ENCODE measurements at regions not wholly inside any gene's neighbourhood (a gene's known extent, or its start where the extent isn't known, plus 50 kb on each side); places are given as distances from the start of the nearest gene placed in this dataset.

- no peak overlapping the region for H3K4me3 ChIP-seq (ENCODE audit: insufficient read depth, low read depth, low read length)
- H3K27me3 ChIP-seq (ENCODE audit: control insufficient read depth, insufficient read depth, low read length, poor library complexity, severe bottlenecking): no peaks in the 10 kb centered on the region
- no peaks in the 10 kb centered on the region for H3K4me1 ChIP-seq (ENCODE audit: control insufficient read depth, insufficient read depth, low read length)
- 93 to 98% methylated on average over 4 of the region's 4 CpGs for WGBS, 2 experiments
- H3K27ac ChIP-seq (ENCODE audit: insufficient read depth, low read depth, low read length, poor library complexity, severe bottlenecking): no peak overlapping the region
- no peaks in the 10 kb centered on the region for H3K9me3 ChIP-seq (ENCODE audit: control insufficient read depth, low read length)
- no peaks in the 10 kb centered on the region for H3K36me3 ChIP-seq (ENCODE audit: control insufficient read depth, insufficient read depth, low read length)
Measured at GRCh38 chr4:144580430-144580829, 65.5 kb upstream of the HHIP start.

- Histone ChIP-seq H3K27ac (ENCODE audit: insufficient read depth, low read depth, low read length, poor library complexity, severe bottlenecking) (no peak overlapping the region), H3K36me3 (ENCODE audit: control insufficient read depth, insufficient read depth, low read length) (no peaks in the 10 kb centered on the region)
Measured at GRCh38 chr4:144582105-144582850, 63.7 kb upstream of the HHIP start.

GRCh38 chr4:144582975-144583374, 63.0 kb upstream of the HHIP start:
- no peaks in the 10 kb centered on the region for H3K4me1 ChIP-seq (ENCODE audit: control insufficient read depth, insufficient read depth, low read length)
- no peaks in the 10 kb centered on the region for H3K27me3 ChIP-seq (ENCODE audit: control insufficient read depth, insufficient read depth, low read length, poor library complexity, severe bottlenecking)
- WGBS, 2 experiments: 84 to 91% methylated on average over 3 of the region's 3 CpGs
- H3K36me3 ChIP-seq (ENCODE audit: control insufficient read depth, insufficient read depth, low read length): no peaks in the 10 kb centered on the region
- no peak overlapping the region for H3K4me3 ChIP-seq (ENCODE audit: insufficient read depth, low read depth, low read length)
- no peaks in the 10 kb centered on the region for H3K9me3 ChIP-seq (ENCODE audit: control insufficient read depth, low read length)
- no peak overlapping the region for H3K27ac ChIP-seq (ENCODE audit: insufficient read depth, low read depth, low read length, poor library complexity, severe bottlenecking)

More at GRCh38 chr4:144582105-144582850, 63.7 kb upstream of the HHIP start:
- 89 to 96% methylated on average over 7 of the region's 7 CpGs for WGBS, 2 experiments
- Histone ChIP-seq H3K4me1 (ENCODE audit: control insufficient read depth, insufficient read depth, low read length) (no peaks in the 10 kb centered on the region), H3K27me3 (ENCODE audit: control insufficient read depth, insufficient read depth, low read length, poor library complexity, severe bottlenecking) (no peaks in the 10 kb centered on the region), H3K4me3 (ENCODE audit: insufficient read depth, low read depth, low read length) (no peak overlapping the region), H3K9me3 (ENCODE audit: control insufficient read depth, low read length) (no peaks in the 10 kb centered on the region)

GRCh38 chr4:144583658-144584057, 62.3 kb upstream of the HHIP start:
- Histone ChIP-seq H3K4me3 (ENCODE audit: insufficient read depth, low read depth, low read length) (no peak overlapping the region), H3K27ac (ENCODE audit: insufficient read depth, low read depth, low read length, poor library complexity, severe bottlenecking) (no peak overlapping the region), H3K9me3 (ENCODE audit: control insufficient read depth, low read length) (no peaks in the 10 kb centered on the region), H3K36me3 (ENCODE audit: control insufficient read depth, insufficient read depth, low read length) (no peaks in the 10 kb centered on the region), H3K4me1 (ENCODE audit: control insufficient read depth, insufficient read depth, low read length) (no peaks in the 10 kb centered on the region), H3K27me3 (ENCODE audit: control insufficient read depth, insufficient read depth, low read length, poor library complexity, severe bottlenecking) (no peaks in the 10 kb centered on the region)

GRCh38 chr4:144584428-144584827, 61.5 kb upstream of the HHIP start:
- no peaks in the 10 kb centered on the region for H3K36me3 ChIP-seq (ENCODE audit: control insufficient read depth, insufficient read depth, low read length)
- no peaks in the 10 kb centered on the region for H3K27me3 ChIP-seq (ENCODE audit: control insufficient read depth, insufficient read depth, low read length, poor library complexity, severe bottlenecking)
- H3K4me1 ChIP-seq (ENCODE audit: control insufficient read depth, insufficient read depth, low read length): no peaks in the 10 kb centered on the region
- 70 to 93% methylated on average over 2 to 3 of the region's 3 CpGs for WGBS, 2 experiments
- no peak overlapping the region for H3K4me3 ChIP-seq (ENCODE audit: insufficient read depth, low read depth, low read length)
- no peak overlapping the region for H3K27ac ChIP-seq (ENCODE audit: insufficient read depth, low read depth, low read length, poor library complexity, severe bottlenecking)
- no peaks in the 10 kb centered on the region for H3K9me3 ChIP-seq (ENCODE audit: control insufficient read depth, low read length)

GRCh38 chr4:144589512-144589911, 56.4 kb upstream of the HHIP start:
- no peaks in the 10 kb centered on the region for H3K4me1 ChIP-seq (ENCODE audit: control insufficient read depth, insufficient read depth, low read length)
- 88 to 92% methylated on average over 2 of the region's 2 CpGs for WGBS, 2 experiments
- no peaks in the 10 kb centered on the region for H3K9me3 ChIP-seq (ENCODE audit: control insufficient read depth, low read length)
- H3K36me3 ChIP-seq (ENCODE audit: control insufficient read depth, insufficient read depth, low read length): no peaks in the 10 kb centered on the region
- no peak overlapping the region for H3K27ac ChIP-seq (ENCODE audit: insufficient read depth, low read depth, low read length, poor library complexity, severe bottlenecking)
- no peaks in the 10 kb centered on the region for H3K27me3 ChIP-seq (ENCODE audit: control insufficient read depth, insufficient read depth, low read length, poor library complexity, severe bottlenecking)
- no peak overlapping the region for H3K4me3 ChIP-seq (ENCODE audit: insufficient read depth, low read depth, low read length)

GRCh38 chr4:144590020-144590419, 55.9 kb upstream of the HHIP start:
- Histone ChIP-seq H3K27ac (ENCODE audit: insufficient read depth, low read depth, low read length, poor library complexity, severe bottlenecking) (no peak overlapping the region), H3K9me3 (ENCODE audit: control insufficient read depth, low read length) (no peaks in the 10 kb centered on the region), H3K36me3 (ENCODE audit: control insufficient read depth, insufficient read depth, low read length) (no peaks in the 10 kb centered on the region), H3K4me1 (ENCODE audit: control insufficient read depth, insufficient read depth, low read length) (no peaks in the 10 kb centered on the region), H3K27me3 (ENCODE audit: control insufficient read depth, insufficient read depth, low read length, poor library complexity, severe bottlenecking) (no peaks in the 10 kb centered on the region), H3K4me3 (ENCODE audit: insufficient read depth, low read depth, low read length) (no peak overlapping the region)
- 92 to 95% methylated on average over 1 of the region's 1 CpG for WGBS, 2 experiments

- Histone ChIP-seq H3K9me3 (ENCODE audit: control insufficient read depth, low read length) (no peaks in the 10 kb centered on the region), H3K4me3 (ENCODE audit: insufficient read depth, low read depth, low read length) (no peak overlapping the region), H3K36me3 (ENCODE audit: control insufficient read depth, insufficient read depth, low read length) (no peaks in the 10 kb centered on the region), H3K27me3 (ENCODE audit: control insufficient read depth, insufficient read depth, low read length, poor library complexity, severe bottlenecking) (no peaks in the 10 kb centered on the region), H3K4me1 (ENCODE audit: control insufficient read depth, insufficient read depth, low read length) (no peaks in the 10 kb centered on the region), H3K27ac (ENCODE audit: insufficient read depth, low read depth, low read length, poor library complexity, severe bottlenecking) (no peak overlapping the region)
- 87 to 90% methylated on average over 2 of the region's 2 CpGs for whole genome bisulfite sequencing, 2 experiments
Measured at GRCh38 chr4:144591401-144591800, 54.6 kb upstream of the HHIP start.

GRCh38 chr4:144592264-144592663, 53.7 kb upstream of the HHIP start:
- WGBS, 2 experiments: 94 to 97% methylated on average over 2 of the region's 2 CpGs
- Histone ChIP-seq H3K9me3 (ENCODE audit: control insufficient read depth, low read length) (no peaks in the 10 kb centered on the region), H3K4me3 (ENCODE audit: insufficient read depth, low read depth, low read length) (no peak overlapping the region)

GRCh38 chr4:144594471-144594986, 51.4 kb upstream of the HHIP start:
- Histone ChIP-seq H3K36me3 (ENCODE audit: control insufficient read depth, insufficient read depth, low read length) (no peaks in the 10 kb centered on the region), H3K4me3 (ENCODE audit: insufficient read depth, low read depth, low read length) (no peak overlapping the region), H3K27me3 (ENCODE audit: control insufficient read depth, insufficient read depth, low read length, poor library complexity, severe bottlenecking) (no peaks in the 10 kb centered on the region), H3K27ac (ENCODE audit: insufficient read depth, low read depth, low read length, poor library complexity, severe bottlenecking) (no peak overlapping the region), H3K4me1 (ENCODE audit: control insufficient read depth, insufficient read depth, low read length) (no peaks in the 10 kb centered on the region), H3K9me3 (ENCODE audit: control insufficient read depth, low read length) (no peaks in the 10 kb centered on the region)
- WGBS, 2 experiments: 90 to 100% methylated on average over 1 of the region's 1 CpG

More at GRCh38 chr4:144592264-144592663, 53.7 kb upstream of the HHIP start:
- Histone ChIP-seq H3K27ac (ENCODE audit: insufficient read depth, low read depth, low read length, poor library complexity, severe bottlenecking) (no peak overlapping the region), H3K27me3 (ENCODE audit: control insufficient read depth, insufficient read depth, low read length, poor library complexity, severe bottlenecking) (no peaks in the 10 kb centered on the region), H3K4me1 (ENCODE audit: control insufficient read depth, insufficient read depth, low read length) (no peaks in the 10 kb centered on the region), H3K36me3 (ENCODE audit: control insufficient read depth, insufficient read depth, low read length) (no peaks in the 10 kb centered on the region)

Measured in ectodermal cell (in vitro differentiated cells).